ENCODE measurements at regions not wholly inside any gene's neighbourhood (a gene's known extent, or its start where the extent isn't known, plus 50 kb on each side); places are given as distances from the start of the nearest gene placed in this dataset.

- TF ChIP-seq, protein P1, sequence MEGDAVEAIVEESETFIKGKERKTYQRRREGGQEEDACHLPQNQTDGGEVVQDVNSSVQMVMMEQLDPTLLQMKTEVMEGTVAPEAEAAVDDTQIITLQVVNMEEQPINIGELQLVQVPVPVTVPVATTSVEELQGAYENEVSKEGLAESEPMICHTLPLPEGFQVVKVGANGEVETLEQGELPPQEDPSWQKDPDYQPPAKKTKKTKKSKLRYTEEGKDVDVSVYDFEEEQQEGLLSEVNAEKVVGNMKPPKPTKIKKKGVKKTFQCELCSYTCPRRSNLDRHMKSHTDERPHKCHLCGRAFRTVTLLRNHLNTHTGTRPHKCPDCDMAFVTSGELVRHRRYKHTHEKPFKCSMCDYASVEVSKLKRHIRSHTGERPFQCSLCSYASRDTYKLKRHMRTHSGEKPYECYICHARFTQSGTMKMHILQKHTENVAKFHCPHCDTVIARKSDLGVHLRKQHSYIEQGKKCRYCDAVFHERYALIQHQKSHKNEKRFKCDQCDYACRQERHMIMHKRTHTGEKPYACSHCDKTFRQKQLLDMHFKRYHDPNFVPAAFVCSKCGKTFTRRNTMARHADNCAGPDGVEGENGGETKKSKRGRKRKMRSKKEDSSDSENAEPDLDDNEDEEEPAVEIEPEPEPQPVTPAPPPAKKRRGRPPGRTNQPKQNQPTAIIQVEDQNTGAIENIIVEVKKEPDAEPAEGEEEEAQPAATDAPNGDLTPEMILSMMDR (IDR thresholded peaks at IDR 0.05 in 4 of 5, conservative IDR thresholded peaks at IDR 0.05 in 1 of 5): no peak
- TF ChIP-seq POLR2A (IDR thresholded peaks at IDR 0.05): no peak
Observed at GRCh38 chr22:19599004-19599403, 74.8 kb upstream of the CLDN5 start.

Measured in gastrocnemius medialis (tissue), 4 donors.